ENCODE measurements at regions not wholly inside any gene's neighbourhood (a gene's known extent, or its start where the extent isn't known, plus 50 kb on each side); places are given as distances from the start of the nearest gene placed in this dataset.

GRCh38 chr11:37107415-37107814, 509.4 kb upstream of the RAG2 start:
- no peak overlapping the region for H3K27ac Mint-ChIP-seq
- H3K9me3 Mint-ChIP-seq: peaks cover 4% of the 10 kb centered on the region
- H3K4me3 Mint-ChIP-seq: no peak overlapping the region
- peaks cover 25% of the 10 kb centered on the region for H3K4me1 Mint-ChIP-seq (ENCODE audit: unreplicated experiment)
- no peaks in the 10 kb centered on the region for H3K36me3 Mint-ChIP-seq
- peak; percentile 60 for TF ChIP-seq CTCF (conservative IDR thresholded peaks at IDR 0.05)
- H3K27me3 Mint-ChIP-seq: no peaks in the 10 kb centered on the region
- no peak for DNase-seq (ENCODE audit: extremely low spot score, unreplicated experiment)

- Mint-ChIP-seq H3K4me1 (ENCODE audit: unreplicated experiment) (peaks cover 19% of the 10 kb centered on the region), H3K4me3 (no peak overlapping the region), H3K36me3 (no peaks in the 10 kb centered on the region), H3K27ac (no peak overlapping the region), H3K9me3 (peaks cover 15% of the 10 kb centered on the region), H3K27me3 (no peaks in the 10 kb centered on the region)
- TF ChIP-seq CTCF (conservative IDR thresholded peaks at IDR 0.05): no peak
- no peak for DNase-seq (ENCODE audit: extremely low spot score, unreplicated experiment)
Observed at GRCh38 chr11:37105427-37105826, 507.4 kb upstream of the RAG2 start.

GRCh38 chr11:37104380-37104779, 506.3 kb upstream of the RAG2 start:
- no peak for DNase-seq (ENCODE audit: extremely low spot score, unreplicated experiment)
- TF ChIP-seq CTCF (conservative IDR thresholded peaks at IDR 0.05): no peak
- H3K9me3 Mint-ChIP-seq: peaks cover 15% of the 10 kb centered on the region
- H3K27me3 Mint-ChIP-seq: no peaks in the 10 kb centered on the region
- no peaks in the 10 kb centered on the region for H3K36me3 Mint-ChIP-seq
- H3K4me1 Mint-ChIP-seq (ENCODE audit: unreplicated experiment): peaks cover 15% of the 10 kb centered on the region
- no peak overlapping the region for H3K4me3 Mint-ChIP-seq
- no peak overlapping the region for H3K27ac Mint-ChIP-seq

GRCh38 chr11:37100008-37100407, 502.0 kb upstream of the RAG2 start:
- DNase-seq (ENCODE audit: extremely low spot score, unreplicated experiment): no peak

GRCh38 chr11:37092487-37092886, 494.5 kb upstream of the RAG2 start:
- no peaks in the 10 kb centered on the region for H3K36me3 Mint-ChIP-seq
- H3K4me3 Mint-ChIP-seq: no peak overlapping the region
- no peak for DNase-seq (ENCODE audit: extremely low spot score, unreplicated experiment)
- no peak overlapping the region for H3K27ac Mint-ChIP-seq
- H3K4me1 Mint-ChIP-seq (ENCODE audit: unreplicated experiment): peaks cover 5% of the 10 kb centered on the region
- no peak for TF ChIP-seq CTCF (conservative IDR thresholded peaks at IDR 0.05)
- H3K9me3 Mint-ChIP-seq: no peaks in the 10 kb centered on the region
- no peaks in the 10 kb centered on the region for H3K27me3 Mint-ChIP-seq

More at GRCh38 chr11:37100008-37100407, 502.0 kb upstream of the RAG2 start:
- Mint-ChIP-seq H3K36me3 (no peaks in the 10 kb centered on the region), H3K27ac (no peak overlapping the region), H3K9me3 (peaks cover 15% of the 10 kb centered on the region), H3K27me3 (no peaks in the 10 kb centered on the region), H3K4me3 (no peak overlapping the region), H3K4me1 (ENCODE audit: unreplicated experiment) (no peaks in the 10 kb centered on the region)
- no peak for TF ChIP-seq CTCF (conservative IDR thresholded peaks at IDR 0.05)

- no peak for TF ChIP-seq CTCF (conservative IDR thresholded peaks at IDR 0.05)
- Mint-ChIP-seq H3K36me3 (no peaks in the 10 kb centered on the region), H3K9me3 (no peaks in the 10 kb centered on the region), H3K27ac (peak overlapping the region; percentile 15), H3K4me1 (ENCODE audit: unreplicated experiment) (peaks cover 5% of the 10 kb centered on the region), H3K4me3 (no peak overlapping the region), H3K27me3 (no peaks in the 10 kb centered on the region)
- no peak for DNase-seq (ENCODE audit: extremely low spot score, unreplicated experiment)
Observed at GRCh38 chr11:37089439-37089838, 491.4 kb upstream of the RAG2 start.
